Heart right ventricle (tissue), 16 donors: ENCODE measurements at regions not wholly inside any gene's neighbourhood (a gene's known extent, or its start where the extent isn't known, plus 50 kb on each side); places are given as distances from the start of the nearest gene placed in this dataset.

ENCODE experiments used
- ATAC-seq, 8 donors: fragments of 200-7000 bp; cut with Tn5 transposase; one replicate each; pipeline ENCODE4 v1.9.1; 2020; ENCODE audit warnings: mild to moderate bottlenecking in 8 of 8, moderate library complexity in 8 of 8, moderate number of reproducible peaks in 1 of 8
- DNase-seq, 2 donors: peaks; one replicate each; pipeline ENCODE4 v3.0.0-alpha.2; 2020
- H3K27ac ChIP-seq, 10 donors: fragments of 200-600 bp; sonication (generic) in 2 of 10; one replicate each; pipeline versions ENCODE4 v1.5.0 to v1.8.0; 2020 to 2022; ENCODE audit warnings: mild to moderate bottlenecking in 3 of 10
- H3K27me3 ChIP-seq, 7 donors: fragments of 200-600 bp; one replicate each; pipeline ENCODE4 v1.8.0; 2021 to 2022; ENCODE audit warnings: mild to moderate bottlenecking in 2 of 7
- H3K36me3 ChIP-seq, 9 donors: fragments of 200-600 bp; sonication (generic) in 1 of 9; one replicate each; pipeline versions ENCODE4 v1.5.0 to v1.8.0; 2020 to 2022; ENCODE audit warnings: mild to moderate bottlenecking in 2 of 9
- H3K4me1 ChIP-seq, 9 donors: fragments of 200-600 bp; sonication (generic) in 1 of 9; one replicate each; pipeline versions ENCODE4 v1.5.0 to v1.8.0; 2020 to 2022; ENCODE audit warnings: mild to moderate bottlenecking in 4 of 9
- H3K4me3 ChIP-seq, 10 donors: fragments of 200-600 bp; sonication (generic) in 2 of 10; one replicate each; pipeline versions ENCODE4 v1.5.0 to v1.8.0; 2020 to 2022; ENCODE audit warnings: mild to moderate bottlenecking in 7 of 10, moderate library complexity in 2 of 10
- H3K9me3 ChIP-seq, 11 donors: fragments of 200-600 bp in 10 of 11; sonication (generic) in 2 of 11; one replicate each; pipeline versions ENCODE4 v1.5.0 to v1.8.0; 2013 to 2022; ENCODE audit warnings: mild to moderate bottlenecking in 2 of 11, control low read depth in 1 of 11, moderate library complexity in 1 of 11
- CTCF ChIP-seq, 9 donors: fragments of 200-600 bp; sonication (generic) in 2 of 9; IDR thresholded peaks; one replicate each; pipeline versions ENCODE4 v1.5.0 to v1.8.0; 2021 to 2022; ENCODE audit warnings: antibody characterized with exemption in 9 of 9, mild to moderate bottlenecking in 5 of 9, moderate library complexity in 1 of 9
- WGBS, 2 donors: extraction: QIAGEN DNeasy Blood & Tissue Kit; methylation state at CpG; one replicate each; pipeline ENCODE4 v1.1.7; 2013; ENCODE audit warnings: inconsistent platforms in 1 of 2; 5-methylcytosine and 5-hydroxymethylcytosine counted together
- intact Hi-C, 10 donors: fragments of 100-400 bp; cut with DNase I; formaldehyde crosslinking; loops; one replicate each; pipeline versions ENCODE4 v1.11.1 to v1.14.2; 2022
- donor health status: Arrhythmogenic right ventricular cardiomyopathy.
- donor health status: ischemic (EF 13 %, LVEDD 7.1; RV severe dilation, severe dysfunction).
- donor health status: healthy with polysubstance abuse.
- donor health status: DM: no; HTN: yes; CAD: no.
- donor health status: DM: no; HTN: no; CAD: no.
- donor health status: ischemic (EF 25% LVEDD 6.9; RV normal size, moderate dysfunction).
- donor health status: ischemic (EF 25% LVEDD 5.7; RV mildly dilated, moderate dysfunction).
- donor health status: healthy.
- donor health status: DM: yes; HTN: yes; CAD: no.
- donor health status: Ischemic cardiomyopathy.
- donor health status: ischemic (EF 35%, LVEDD 5.7; RV mildly dilated, moderate dysfunction).
- donor health status: nonischemic (EF 11% LVEDD 7.7; RV severe dilation, severe dysfunction).
- donor health status: DM: yes; HTN: yes; CAD: no.
- donor health status: PGD.
- donor health status: ischemic (EF 29% LVEDD 5.4; RV normal size, mild dysfunction).
- donor health status: nonischemic (EF 23%, LVEDD 6.1; RV moderate dilation, normal function).

DNA sequence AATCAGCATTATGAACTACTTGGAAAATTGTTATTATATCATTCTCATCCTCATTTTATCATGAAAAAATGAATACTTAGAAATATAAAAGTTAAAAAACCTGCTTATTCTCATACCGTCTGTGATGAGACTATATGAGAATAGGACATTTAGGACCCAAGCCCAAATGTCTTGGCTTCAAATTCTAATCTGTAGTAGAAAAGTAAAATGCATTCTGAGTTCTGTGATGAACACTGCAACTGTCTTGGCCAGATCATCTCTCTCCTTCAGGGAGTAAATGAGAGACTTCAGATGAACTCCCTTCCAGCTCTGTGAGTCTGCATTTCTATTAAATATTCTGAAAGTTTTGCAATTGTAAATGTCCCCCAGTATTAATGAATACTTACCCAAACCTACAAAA is 940.7 kb upstream of the KLHL29 start:
- intact Hi-C loops, result no loop called here
- TF ChIP-seq CTCF (IDR thresholded peaks at IDR 0.05), result no peak
- Histone ChIP-seq H3K4me1 (no peaks in the 10 kb centered on the region), H3K27ac (no peak overlapping the region), H3K4me3 (no peak overlapping the region), H3K36me3 (no peaks in the 10 kb centered on the region), H3K27me3 (no peaks in the 10 kb centered on the region), H3K9me3 (peaks cover 0 to 14% (median 0%) of the 10 kb centered on the region in 11 donors)
- ATAC-seq, result no peak
- DNase-seq, result no peak
- 69 to 82% methylated on average over 1 of the region's 1 CpG for WGBS, 2 donors

- H3K36me3 ChIP-seq, result no peaks in the 10 kb centered on the region
- 65 to 71% methylated on average over 5 of the region's 5 CpGs for WGBS, 2 donors
- intact Hi-C loops, result no loop called here
- ATAC-seq (no peak), DNase-seq (no peak)
- H3K27me3 ChIP-seq, result no peaks in the 10 kb centered on the region
- no peak overlapping the region for H3K27ac ChIP-seq
- H3K9me3 ChIP-seq, result peaks cover 0 to 14% (median 0%) of the 10 kb centered on the region in 11 donors
- H3K4me3 ChIP-seq, result no peak overlapping the region
- H3K4me1 ChIP-seq, result no peaks in the 10 kb centered on the region
- no peak for TF ChIP-seq CTCF (IDR thresholded peaks at IDR 0.05)
Observed at GRCh38 chr2:22449696-22450095, 935.3 kb upstream of the KLHL29 start.

DNA sequence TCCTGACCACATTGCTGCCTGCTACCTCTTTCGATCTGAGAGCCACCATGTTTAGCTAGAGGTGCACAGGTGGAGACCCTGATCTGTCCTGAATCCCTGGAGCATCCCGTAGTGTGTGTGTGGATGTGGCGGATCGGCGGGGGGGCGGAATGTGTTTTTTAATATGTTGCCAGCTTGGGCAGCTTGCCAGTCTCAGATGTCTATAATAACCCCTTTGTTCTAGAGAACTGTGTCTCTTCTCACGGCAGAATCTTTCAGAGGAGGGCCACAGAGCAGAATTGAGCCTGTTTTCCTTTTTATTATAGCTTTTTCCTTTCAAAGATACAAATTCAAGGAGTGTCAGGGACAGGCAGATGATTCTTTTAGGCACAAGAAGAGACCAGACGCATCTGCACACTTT is 934.1 kb upstream of the KLHL29 start:
- WGBS, 2 donors, result 61 to 66% methylated on average over 8 of the region's 8 CpGs
- no peak overlapping the region for H3K27ac ChIP-seq
- no peak overlapping the region for H3K4me3 ChIP-seq
- peaks cover 0 to 14% (median 0%) of the 10 kb centered on the region in 11 donors for H3K9me3 ChIP-seq
- H3K4me1 ChIP-seq, result no peaks in the 10 kb centered on the region
- intact Hi-C loops, result no loop called here
- no peak for TF ChIP-seq CTCF (IDR thresholded peaks at IDR 0.05)
- H3K27me3 ChIP-seq, result no peaks in the 10 kb centered on the region
- DNase-seq, result no peak
- no peaks in the 10 kb centered on the region for H3K36me3 ChIP-seq
- no peak for ATAC-seq

DNA sequence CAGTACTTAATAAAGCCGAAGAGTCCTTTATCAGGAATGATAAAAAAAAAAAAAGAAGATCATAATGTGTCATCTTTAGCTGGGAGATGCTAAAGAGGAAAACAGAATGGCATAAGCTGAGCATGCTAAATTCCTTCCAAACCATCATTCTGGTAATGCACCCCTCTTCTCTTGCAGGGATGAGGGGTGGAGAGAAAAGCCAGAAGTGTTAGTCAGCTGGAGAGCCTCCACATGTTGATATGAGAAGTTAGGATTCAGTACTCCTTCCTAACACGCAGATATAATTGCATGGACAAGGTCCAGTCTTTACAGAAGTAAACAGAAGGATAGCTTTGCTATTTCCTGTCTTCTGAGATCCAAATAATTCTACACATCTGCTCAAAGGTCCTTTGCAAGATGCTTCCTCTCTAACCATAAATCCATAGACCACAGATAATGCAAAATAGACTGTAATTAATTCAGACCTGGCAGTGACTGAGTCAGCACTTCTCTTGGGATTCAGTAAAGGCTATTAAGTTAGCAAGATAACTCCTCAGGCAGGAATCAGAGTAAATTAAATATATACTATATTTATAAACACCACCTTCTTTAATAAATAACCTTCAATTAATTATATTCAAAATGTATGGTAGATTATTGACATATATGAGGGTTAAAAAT is 930.0 kb upstream of the KLHL29 start:
- intact Hi-C loops, result no loop called here
- Histone ChIP-seq H3K36me3 (no peaks in the 10 kb centered on the region), H3K27me3 (no peaks in the 10 kb centered on the region), H3K27ac (no peak overlapping the region), H3K4me3 (no peak overlapping the region), H3K4me1 (no peaks in the 10 kb centered on the region), H3K9me3 (no peaks in the 10 kb centered on the region)
- 47 to 51% methylated on average over 2 of the region's 2 CpGs for WGBS, 2 donors
- DNase-seq (no peak), ATAC-seq (no peak)
- TF ChIP-seq CTCF (IDR thresholded peaks at IDR 0.05), result no peak
